Endothelial cell of umbilical vein (primary cell): ENCODE measurements at regions not wholly inside any gene's neighbourhood (a gene's known extent, or its start where the extent isn't known, plus 50 kb on each side); places are given as distances from the start of the nearest gene placed in this dataset.
"Not testable (repeated sequence)": the region's sequence is repeated elsewhere in the genome, so short reads cannot be mapped to it uniquely, and the experiment has no call there.

Experiments
- BruUV-seq: library from RNA; stranded (reverse); fragments of 400-500 nt; replicated peaks from 2 replicates; lab custom pipeline; 2021; lab: Mats Ljungman, UMichigan
- CTCF ChIA-PET: fragments of 300-600, 350-600 bp; sonication (Branson Sonifier 250); formaldehyde crosslinking; loops from one replicate; lab custom pipeline; 2021; ENCODE audit warnings: antibody characterized with exemption, inconsistent platforms; lab: Charles Lee
- POLR2A ChIA-PET: fragments of 300-600, 350-600 bp; sonication (Branson Sonifier 250); formaldehyde crosslinking; loops from one replicate; lab custom pipeline; 2021; ENCODE audit warnings: antibody characterized with exemption, inconsistent platforms; lab: Charles Lee
- DNase-seq: peaks from one replicate; pipeline ENCODE4 v3.0.0-alpha.2; 2011; ENCODE audit warnings: low read depth, low spot score
- FAIRE-seq: peaks from 2 replicates; lab custom pipeline; 2011; peaks lifted over from hg19 to GRCh38; lab: Jason Lieb, UNC
- H2AFZ ChIP-seq: 2 replicates; pipeline ENCODE4 v1.6.0; 2012; ENCODE audit warnings: low read depth, low read length, control low read depth, inconsistent platforms
- H3K27ac ChIP-seq: 2 replicates; pipeline ENCODE4 v1.5.1; 2011; ENCODE audit warnings: low read depth, mild to moderate bottlenecking, control low read depth, low read length, moderate library complexity; ENCODE audit not compliant: insufficient read depth
- H3K27me3 ChIP-seq, 2 experiments: 2 replicates each; pipeline versions ENCODE4 v1.6.0 to v1.6.1; 2011; ENCODE audit warnings: low read length in 2 of 2, mixed read lengths in 1 of 2; ENCODE audit not compliant: control insufficient read depth in 2 of 2, insufficient read depth in 2 of 2
- H3K36me3 ChIP-seq, 2 experiments: 2 replicates in 1 of 2; 3 replicates in 1 of 2; pipeline ENCODE4 v1.5.1; 2011; ENCODE audit warnings: low read length in 2 of 2, mild to moderate bottlenecking in 1 of 2, moderate library complexity in 1 of 2; ENCODE audit not compliant: control insufficient read depth in 2 of 2, insufficient read depth in 2 of 2; ENCODE audit errors: extremely low read depth in 1 of 2
- H3K4me1 ChIP-seq: 3 replicates; pipeline ENCODE4 v1.5.1; 2011; ENCODE audit warnings: mild to moderate bottlenecking, low read length; ENCODE audit not compliant: control insufficient read depth, insufficient read depth; ENCODE audit errors: extremely low read depth
- H3K4me2 ChIP-seq: 2 replicates; pipeline ENCODE4 v1.6.1; 2011; ENCODE audit warnings: low read length, control low read depth, mixed read lengths; ENCODE audit not compliant: insufficient read depth
- H3K4me3 ChIP-seq, 3 experiments: fragments of 200-600 bp in 1 of 3; sonication (generic), shearing (Covaris generic) in 1 of 3; replicated peaks in 1 of 3; 2 replicates each; pipeline ENCODE4 v1.5.1; 2011 to 2016; ENCODE audit warnings: control low read depth in 3 of 3, low read length in 3 of 3, mild to moderate bottlenecking in 2 of 3, inconsistent platforms in 1 of 3, low read depth in 1 of 3, moderate library complexity in 1 of 3; ENCODE audit not compliant: insufficient read depth in 1 of 3
- H3K79me2 ChIP-seq: 2 replicates; pipeline ENCODE4 v1.6.0; 2012; ENCODE audit warnings: low read length, inconsistent platforms; ENCODE audit not compliant: control insufficient read depth, insufficient read depth
- H3K9ac ChIP-seq: replicated peaks from 2 replicates; pipeline ENCODE3; 2011; ENCODE audit warnings: low read length, control low read depth; ENCODE audit not compliant: insufficient read depth; ENCODE audit errors: extremely low read depth
- H3K9me1 ChIP-seq: replicated peaks from 3 replicates; pipeline ENCODE4 v1.6.0; 2011; ENCODE audit warnings: mild to moderate bottlenecking, low read length; ENCODE audit not compliant: control insufficient read depth, insufficient read depth; ENCODE audit errors: extremely low read depth
- H3K9me3 ChIP-seq: replicated peaks from 2 replicates; pipeline ENCODE4 v1.5.1; 2012; ENCODE audit warnings: low read length, inconsistent platforms; ENCODE audit not compliant: control insufficient read depth, insufficient read depth
- H4K20me1 ChIP-seq: replicated peaks from 2 replicates; pipeline ENCODE3; 2011; ENCODE audit warnings: mild to moderate bottlenecking, low read length; ENCODE audit not compliant: control insufficient read depth, insufficient read depth; ENCODE audit errors: extremely low read depth
- CTCF ChIP-seq, 2 donors: IDR thresholded peaks; 1 replicate in 1 of 2; 2 replicates in 1 of 2; pipeline ENCODE4 v1.5.1; 2011; ENCODE audit warnings: low read length in 2 of 2, mild to moderate bottlenecking in 2 of 2, moderate library complexity in 2 of 2, control low read depth in 1 of 2, inconsistent platforms in 1 of 2, low read depth in 1 of 2; ENCODE audit not compliant: insufficient read depth in 1 of 2; ENCODE audit errors: extremely low read depth in 1 of 2
- FOS ChIP-seq: IDR thresholded peaks from 2 replicates; pipeline ENCODE4 v1.6.1; 2011; ENCODE audit warnings: mild to moderate bottlenecking, low read length, moderate library complexity, borderline replicate concordance; ENCODE audit not compliant: insufficient read depth
- GATA2 ChIP-seq: IDR thresholded peaks from 2 replicates; pipeline ENCODE4 v1.7.0; 2011; ENCODE audit warnings: low read depth, mild to moderate bottlenecking, moderate library complexity, mixed read lengths, low read length; ENCODE audit not compliant: insufficient read length, insufficient read depth
- JUN ChIP-seq: IDR thresholded peaks from 2 replicates; pipeline ENCODE4 v1.6.1; 2011; ENCODE audit warnings: borderline replicate concordance, low read depth; ENCODE audit not compliant: insufficient read length, insufficient read depth
- MYC ChIP-seq: IDR thresholded peaks from one replicate; pipeline ENCODE4 v1.6.1; 2011; ENCODE audit warnings: mild to moderate bottlenecking, low read depth, low read length
- POLR2A ChIP-seq: IDR thresholded peaks from 2 replicates; pipeline ENCODE4 v1.6.1; 2012; ENCODE audit warnings: low read depth, mild to moderate bottlenecking, control low read depth, low read length
- POLR2AphosphoS5 ChIP-seq: IDR thresholded peaks from 2 replicates; pipeline ENCODE4 v1.6.1; 2012; ENCODE audit warnings: low read depth, mild to moderate bottlenecking, control low read depth, low read length, moderate library complexity; ENCODE audit not compliant: insufficient read depth
- dilution Hi-C: fragments of 300-500 bp; cut with MboI; formaldehyde crosslinking; loops from one replicate; pipeline ENCODE4 v1.15.0; 2019; ENCODE audit warnings: low sequenced_read_pairs; ENCODE audit not compliant: extremely low pct_ligation_motif_present
- intact Hi-C: fragments of 100-400 bp; cut with micrococcal nuclease; formaldehyde crosslinking; loops from one replicate; pipeline ENCODE4 v1.10.0; 2022
- TF ChIP-seq, protein P1 (sequence below): IDR thresholded peaks from 2 replicates; pipeline ENCODE4 v1.6.1; 2011; ENCODE audit not compliant: insufficient read depth, insufficient read length

DNA sequence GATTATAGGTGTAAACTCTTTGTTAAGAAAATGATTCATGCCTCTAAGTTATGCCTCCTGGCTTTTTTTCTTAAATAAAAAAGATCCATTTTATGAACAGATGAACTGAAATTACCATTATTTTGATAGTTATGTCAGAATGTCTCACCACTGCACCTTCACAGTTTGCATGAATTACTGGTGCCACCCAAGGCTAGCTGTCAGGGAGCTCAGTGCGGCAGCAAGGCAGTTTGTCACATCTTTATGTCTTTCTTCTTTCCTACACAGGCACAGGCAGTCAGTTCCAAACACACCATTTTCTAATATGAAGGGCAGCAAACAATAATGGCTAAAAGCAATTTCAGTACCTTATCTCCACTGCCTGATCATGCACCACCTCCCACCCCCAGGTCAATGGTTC lies 147.7 kb downstream of the SREK1 start:
- Histone ChIP-seq H3K79me2 (no peaks in the 10 kb centered on the region), H3K4me1 (no peaks in the 10 kb centered on the region), H3K4me2 (no peak overlapping the region), H3K27me3 (peaks cover 0 to 2% of the 10 kb centered on the region in 2 experiments), H3K4me3 (no peak overlapping the region), H2AFZ (no peak overlapping the region), H4K20me1 (no peaks in the 10 kb centered on the region), H3K36me3 (no peaks in the 10 kb centered on the region), H3K9me3 (no peaks in the 10 kb centered on the region), H3K9me1 (no peaks in the 10 kb centered on the region), H3K27ac (no peak overlapping the region), H3K9ac (no peak overlapping the region)
- dilution Hi-C loops (no loop called here), intact Hi-C loops (no loop called here)
- DNase-seq (no peak), FAIRE-seq (no peak)
- ChIA-PET POLR2A (no interaction called here), CTCF (no interaction called here)
- TF ChIP-seq MYC (no peak), POLR2AphosphoS5 (no peak), GATA2 (no peak), JUN (no peak), CTCF (IDR thresholded peaks at IDR 0.05; ENCODE audit: extremely low read depth in 1 of 2, insufficient read depth in 1 of 2, low read depth in 1 of 2, low read length in 2 of 2) (no peak), FOS (no peak), POLR2A (no peak)
- TF ChIP-seq, protein P1, sequence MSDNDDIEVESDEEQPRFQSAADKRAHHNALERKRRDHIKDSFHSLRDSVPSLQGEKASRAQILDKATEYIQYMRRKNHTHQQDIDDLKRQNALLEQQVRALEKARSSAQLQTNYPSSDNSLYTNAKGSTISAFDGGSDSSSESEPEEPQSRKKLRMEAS: no peak
- no TSS peak for BruUV-seq

GRCh38 chr5:66293851-66294250 lies 149.8 kb downstream of the SREK1 start:
- DNase-seq, H3K9me1 ChIP-seq, H3K79me2 ChIP-seq, FAIRE-seq, H4K20me1 ChIP-seq, BruUV-seq, POLR2A ChIA-PET, dilution Hi-C loops, H3K36me3 ChIP-seq, H3K4me3 ChIP-seq, H3K4me2 ChIP-seq, H3K27ac ChIP-seq, H3K27me3 ChIP-seq, H3K9me3 ChIP-seq, H3K9ac ChIP-seq, H2AFZ ChIP-seq, intact Hi-C loops, H3K4me1 ChIP-seq: not testable (repeated sequence)
- CTCF ChIA-PET: interaction anchor here (2.1 kb wide), 1 partner anchor 13 kb away, joined by 7 read pairs; no protein-coding TSS in a partner anchor
